Liver (tissue), 8 donors: ENCODE measurements at regions not wholly inside any gene's neighbourhood (a gene's known extent, or its start where the extent isn't known, plus 50 kb on each side); places are given as distances from the start of the nearest gene placed in this dataset.
A peak's percentile ranks its signal among the peaks of the same experiment; 100 is the strongest.

Experiments used
- DNase-seq: peaks from one replicate; pipeline ENCODE4 v3.0.0-alpha.2; 2017; ENCODE audit warnings: low spot score
- H3K27ac ChIP-seq, 2 donors: one replicate each; pipeline ENCODE4 v1.7.0; 2013; ENCODE audit warnings: inconsistent platforms in 2 of 2, low read length in 2 of 2, control low read depth in 1 of 2, low read depth in 1 of 2, mild to moderate bottlenecking in 1 of 2
- H3K27me3 ChIP-seq, 4 donors: one replicate each; pipeline versions ENCODE4 v1.6.1 to v1.7.0; 2013; ENCODE audit warnings: low read length in 3 of 4, inconsistent platforms in 1 of 4, mild to moderate bottlenecking in 1 of 4, moderate library complexity in 1 of 4; ENCODE audit not compliant: control insufficient read depth in 4 of 4, insufficient read depth in 4 of 4
- H3K36me3 ChIP-seq, 4 donors: one replicate each; pipeline versions ENCODE4 v1.6.1 to v1.7.0; 2013; ENCODE audit warnings: low read length in 3 of 4, mild to moderate bottlenecking in 3 of 4, low read depth in 1 of 4, moderate library complexity in 1 of 4; ENCODE audit not compliant: control insufficient read depth in 4 of 4, insufficient read depth in 3 of 4
- H3K4me1 ChIP-seq, 4 donors: one replicate each; pipeline versions ENCODE4 v1.6.1 to v1.7.0; 2013; ENCODE audit warnings: low read length in 3 of 4, mild to moderate bottlenecking in 3 of 4, moderate library complexity in 1 of 4; ENCODE audit not compliant: control insufficient read depth in 4 of 4, insufficient read depth in 4 of 4
- H3K4me3 ChIP-seq, 3 donors: one replicate each; pipeline versions ENCODE4 v1.6.1 to v1.7.0; 2013; ENCODE audit warnings: low read length in 3 of 3, control low read depth in 1 of 3, low read depth in 1 of 3, mild to moderate bottlenecking in 1 of 3
- H3K9ac ChIP-seq, 2 donors: one replicate each; pipeline ENCODE4 v1.7.0; 2013; ENCODE audit warnings: low read length in 2 of 2, mild to moderate bottlenecking in 2 of 2, moderate library complexity in 2 of 2, control low read depth in 1 of 2, low read depth in 1 of 2
- H3K9me3 ChIP-seq, 4 donors: one replicate each; pipeline versions ENCODE4 v1.6.1 to v1.7.0; 2013; ENCODE audit warnings: low read length in 3 of 4; ENCODE audit not compliant: control insufficient read depth in 4 of 4
- ATF3 ChIP-seq: IDR thresholded peaks from 2 replicates; pipeline ENCODE4 v1.6.1; 2016; ENCODE audit warnings: antibody characterized with exemption
- CTCF ChIP-seq: fragments of 150-350 bp; IDR thresholded peaks from 2 replicates; pipeline ENCODE4 v1.5.1; 2017; ENCODE audit warnings: improper control_type of control experiment, low read depth, low read length; ENCODE audit not compliant: missing input control
- EGR1 ChIP-seq, 2 donors: IDR thresholded peaks; 2 replicates each; pipeline ENCODE4 v1.6.1; 2016 to 2018; ENCODE audit warnings: antibody characterized with exemption in 2 of 2, low read depth in 2 of 2
- FOXA1 ChIP-seq: IDR thresholded peaks from 2 replicates; pipeline ENCODE4 v1.6.1; 2016; ENCODE audit warnings: antibody characterized with exemption
- FOXA2 ChIP-seq: IDR thresholded peaks from 2 replicates; pipeline ENCODE4 v1.6.1; 2016; ENCODE audit warnings: antibody characterized with exemption
- HNF4A ChIP-seq, 2 donors: conservative IDR thresholded peaks; 2 replicates each; pipeline ENCODE4 v1.6.1; 2016; ENCODE audit warnings: antibody characterized with exemption in 2 of 2, mild to moderate bottlenecking in 2 of 2
- HNF4G ChIP-seq: IDR thresholded peaks from 2 replicates; pipeline ENCODE4 v1.6.1; 2016; ENCODE audit warnings: antibody characterized with exemption
- JUND ChIP-seq, 2 donors: IDR thresholded peaks; 2 replicates each; pipeline ENCODE4 v1.6.1; 2016; ENCODE audit warnings: antibody characterized with exemption in 2 of 2
- MAX ChIP-seq: IDR thresholded peaks from 2 replicates; pipeline ENCODE4 v1.6.1; 2016; ENCODE audit warnings: antibody characterized with exemption
- NR2F2 ChIP-seq: IDR thresholded peaks from 2 replicates; pipeline ENCODE4 v1.6.1; 2016; ENCODE audit warnings: antibody characterized with exemption
- RAD21 ChIP-seq, 2 donors: IDR thresholded peaks; 2 replicates each; pipeline ENCODE4 v1.6.1; 2016; ENCODE audit warnings: antibody characterized with exemption in 2 of 2, mild to moderate bottlenecking in 2 of 2
- REST ChIP-seq: IDR thresholded peaks from 2 replicates; pipeline ENCODE4 v1.6.1; 2016; ENCODE audit warnings: antibody characterized with exemption, mild to moderate bottlenecking
- SP1 ChIP-seq: IDR thresholded peaks from 2 replicates; pipeline ENCODE4 v1.6.1; 2018; ENCODE audit warnings: antibody characterized with exemption, mild to moderate bottlenecking
- TAF1 ChIP-seq: conservative IDR thresholded peaks from 2 replicates; pipeline ENCODE4 v1.6.1; 2016; ENCODE audit warnings: antibody characterized with exemption, mild to moderate bottlenecking
- YY1 ChIP-seq: IDR thresholded peaks from 2 replicates; pipeline ENCODE4 v1.6.1; 2016; ENCODE audit warnings: antibody characterized with exemption, mild to moderate bottlenecking
- ZBTB33 ChIP-seq: IDR thresholded peaks from 2 replicates; pipeline ENCODE4 v1.6.1; 2016; ENCODE audit warnings: antibody characterized with exemption
- WGBS: extraction: QIAGEN DNeasy Blood & Tissue Kit; methylation state at CpG from one replicate; pipeline ENCODE4 v1.1.7; 2013; 5-methylcytosine and 5-hydroxymethylcytosine counted together
- donor health status: healthy.
- donor health status: healthy.
- donor health status: healthy.
- donor health status: healthy.
- donor health status: healthy.

GRCh38 chr11:69898123-69898522 is 78.9 kb upstream of the FGF3 start:
- Histone ChIP-seq H3K9me3 (no peaks in the 10 kb centered on the region), H3K4me1 (peaks cover 3 to 13% (median 11%) of the 10 kb centered on the region in 4 donors), H3K36me3 (no peaks in the 10 kb centered on the region), H3K4me3 (no peak overlapping the region), H3K9ac (no peak overlapping the region), H3K27me3 (no peaks in the 10 kb centered on the region), H3K27ac (no peak overlapping the region)
- no peak for TF ChIP-seq FOXA1
- TF ChIP-seq JUND (IDR thresholded peaks at IDR 0.05) = no peak
- TF ChIP-seq SP1 = no peak
- TF ChIP-seq NR2F2 = no peak
- no peak for TF ChIP-seq TAF1
- no peak for TF ChIP-seq HNF4A (conservative IDR thresholded peaks at IDR 0.05)
- no peak for TF ChIP-seq HNF4G
- no peak for TF ChIP-seq REST
- no peak for TF ChIP-seq ZBTB33
- no peak for TF ChIP-seq FOXA2
- TF ChIP-seq ATF3 = no peak
- TF ChIP-seq EGR1 (IDR thresholded peaks at IDR 0.05; ENCODE audit: low read depth in 2 of 2) = no peak
- WGBS = 89% methylated on average over 4 of the region's 4 CpGs
- no peak for DNase-seq

GRCh38 chr11:69899957-69900821 is 81.0 kb upstream of the FGF3 start:
- no peak overlapping the region for H3K4me3 ChIP-seq
- H3K27me3 ChIP-seq = no peaks in the 10 kb centered on the region
- peak overlapping the region; percentile 9 to 36 for H3K27ac ChIP-seq
- peaks cover 2 to 12% (median 10%) of the 10 kb centered on the region in 4 donors for H3K4me1 ChIP-seq
- peak; percentile 56 for DNase-seq
- no peak overlapping the region for H3K9ac ChIP-seq
- WGBS = 32% methylated on average over 9 of the region's 9 CpGs
- no peaks in the 10 kb centered on the region for H3K36me3 ChIP-seq
- no peaks in the 10 kb centered on the region for H3K9me3 ChIP-seq
- TF ChIP-seq JUND (IDR thresholded peaks at IDR 0.05) = peak; percentile 91 to 98
- peak; percentile 43 to 46 for TF ChIP-seq RAD21 (IDR thresholded peaks at IDR 0.05)
- TF ChIP-seq ZBTB33 = no peak
- peak; percentile 94 for TF ChIP-seq SP1
- peak; percentile 73 to 80 for TF ChIP-seq HNF4A (conservative IDR thresholded peaks at IDR 0.05)
- TF ChIP-seq HNF4G = no peak
- TF ChIP-seq FOXA1 = peak; percentile 69
- TF ChIP-seq ATF3 = peak; percentile 95
- TF ChIP-seq EGR1 (IDR thresholded peaks at IDR 0.05; ENCODE audit: low read depth in 2 of 2) = peak in 1 of 2 donors; percentile 90
- TF ChIP-seq REST = peak; percentile 57
- no peak for TF ChIP-seq CTCF
- TF ChIP-seq YY1 = peak; percentile 72
- TF ChIP-seq MAX = no peak
